ENCODE measurements at regions not wholly inside any gene's neighbourhood (a gene's known extent, or its start where the extent isn't known, plus 50 kb on each side); places are given as distances from the start of the nearest gene placed in this dataset.
"Not testable (repeated sequence)": the region's sequence is repeated elsewhere in the genome, so short reads cannot be mapped to it uniquely, and the experiment has no call there.

GRCh38 chr5:18195910-18196309, 561.6 kb downstream of the TAF11L14 start:
- DNase-seq (ENCODE audit: insufficient read length, low spot score) (no peak), FAIRE-seq (no peak)

- DNase-seq (ENCODE audit: insufficient read length, low spot score) (no peak), FAIRE-seq (no peak)
These were observed 563.5 kb downstream of the TAF11L14 start for GRCh38 chr5:18197734-18198133.

- FAIRE-seq, result no peak
- DNase-seq (ENCODE audit: insufficient read length, low spot score), result no peak
These were observed 567.9 kb downstream of the TAF11L14 start for GRCh38 chr5:18202164-18202563.

GRCh38 chr5:18203296-18203695, 569.0 kb downstream of the TAF11L14 start:
- DNase-seq (ENCODE audit: insufficient read length, low spot score), result no peak
- no peak for FAIRE-seq

GRCh38 chr5:18213666-18214065, 579.4 kb downstream of the TAF11L14 start:
- FAIRE-seq, result no peak
- DNase-seq (ENCODE audit: insufficient read length, low spot score), result no peak

- FAIRE-seq (no peak), DNase-seq (ENCODE audit: insufficient read length, low spot score) (no peak)
These were observed 581.8 kb downstream of the TAF11L14 start for GRCh38 chr5:18216016-18216415.

GRCh38 chr5:18216729-18217128, 582.5 kb downstream of the TAF11L14 start:
- FAIRE-seq (no peak), DNase-seq (ENCODE audit: insufficient read length, low spot score) (no peak)

GRCh38 chr5:18219241-18219640, 585.0 kb downstream of the TAF11L14 start:
- DNase-seq (ENCODE audit: insufficient read length, low spot score) (no peak), FAIRE-seq (no peak)

GRCh38 chr5:18220631-18221030, 586.4 kb downstream of the TAF11L14 start:
- no peak for FAIRE-seq
- no peak for DNase-seq (ENCODE audit: insufficient read length, low spot score)

- DNase-seq (ENCODE audit: insufficient read length, low spot score), result no peak
- no peak for FAIRE-seq
These were observed 602.1 kb downstream of the TAF11L14 start for GRCh38 chr5:18236386-18236785.

GRCh38 chr5:18238321-18238720, 604.1 kb downstream of the TAF11L14 start:
- peak; percentile 58 for FAIRE-seq
- no peak for DNase-seq (ENCODE audit: insufficient read length, low spot score)

- DNase-seq (ENCODE audit: insufficient read length, low spot score) (no peak), FAIRE-seq (no peak)
These were observed 606.7 kb downstream of the TAF11L14 start for GRCh38 chr5:18240971-18241370.

- DNase-seq (ENCODE audit: insufficient read length, low spot score), result no peak
- no peak for FAIRE-seq
These were observed 609.6 kb downstream of the TAF11L14 start for GRCh38 chr5:18243846-18244245.

GRCh38 chr5:18244309-18244708, 610.0 kb downstream of the TAF11L14 start:
- DNase-seq (ENCODE audit: insufficient read length, low spot score) (no peak), FAIRE-seq (no peak)

GRCh38 chr5:18252559-18252958, 618.3 kb downstream of the TAF11L14 start:
- DNase-seq (ENCODE audit: insufficient read length, low spot score) (no peak), FAIRE-seq (no peak)

GRCh38 chr5:18264126-18264882, 630.0 kb downstream of the TAF11L14 start:
- no peak for FAIRE-seq
- DNase-seq (ENCODE audit: insufficient read length, low spot score), result no peak

GRCh38 chr5:18270635-18271338, 636.5 kb downstream of the TAF11L14 start:
- FAIRE-seq (peak; percentile 74), DNase-seq (ENCODE audit: insufficient read length, low spot score) (no peak)

GRCh38 chr5:18276939-18277338, 642.7 kb downstream of the TAF11L14 start:
- no peak for FAIRE-seq

GRCh38 chr5:18281947-18282581, 647.8 kb downstream of the TAF11L14 start:
- FAIRE-seq (peak; percentile 83), DNase-seq (ENCODE audit: insufficient read length, low spot score) (peak; percentile 72)

More at GRCh38 chr5:18276939-18277338, 642.7 kb downstream of the TAF11L14 start:
- DNase-seq (ENCODE audit: insufficient read length, low spot score), result no peak

GRCh38 chr5:18285257-18285656, 651.0 kb downstream of the TAF11L14 start:
- DNase-seq (ENCODE audit: insufficient read length, low spot score) (no peak), FAIRE-seq (no peak)

- no peak for DNase-seq (ENCODE audit: insufficient read length, low spot score)
- FAIRE-seq, result no peak
These were observed 657.9 kb downstream of the TAF11L14 start for GRCh38 chr5:18292146-18292545.

- DNase-seq (ENCODE audit: insufficient read length, low spot score); FAIRE-seq: not testable (repeated sequence)
These were observed 661.4 kb downstream of the TAF11L14 start for GRCh38 chr5:18295696-18296095.

Data from HTR-8/SVneo (cell line).